ENCODE measurements at regions not wholly inside any gene's neighbourhood (a gene's known extent, or its start where the extent isn't known, plus 50 kb on each side); places are given as distances from the start of the nearest gene placed in this dataset.

DNA sequence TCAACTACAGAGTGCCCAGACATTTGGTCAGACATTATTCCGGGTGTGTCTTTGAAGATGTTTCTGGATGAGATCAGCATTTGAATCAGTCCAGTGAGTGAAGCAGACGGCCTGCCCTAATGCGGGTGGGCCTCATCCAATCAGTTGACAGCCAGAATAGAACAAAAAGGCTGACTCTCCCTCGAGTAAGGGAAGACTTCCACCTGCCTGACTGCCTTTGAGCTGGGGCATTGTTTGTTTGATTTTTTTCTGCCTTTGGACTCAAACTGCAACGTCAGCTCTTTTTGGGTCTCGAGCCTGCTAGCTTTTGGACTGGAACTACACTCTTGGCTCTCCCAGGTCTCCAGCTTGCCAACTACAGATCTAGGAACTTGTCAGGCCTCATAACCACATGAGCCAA lies 111.7 kb upstream of the AGAP1 start:
- no peak overlapping the region for H3K27ac Mint-ChIP-seq (ENCODE audit: unreplicated experiment)
- no peaks in the 10 kb centered on the region for H3K36me3 Mint-ChIP-seq (ENCODE audit: unreplicated experiment)
- no peak overlapping the region for H3K4me3 Mint-ChIP-seq (ENCODE audit: unreplicated experiment)
- H3K4me1 Mint-ChIP-seq (ENCODE audit: low read depth, unreplicated experiment), result peaks cover 4% of the 10 kb centered on the region
- no peaks in the 10 kb centered on the region for H3K9me3 Mint-ChIP-seq (ENCODE audit: unreplicated experiment)
- no peaks in the 10 kb centered on the region for H3K27me3 Mint-ChIP-seq (ENCODE audit: unreplicated experiment)
- TF ChIP-seq, protein P1, sequence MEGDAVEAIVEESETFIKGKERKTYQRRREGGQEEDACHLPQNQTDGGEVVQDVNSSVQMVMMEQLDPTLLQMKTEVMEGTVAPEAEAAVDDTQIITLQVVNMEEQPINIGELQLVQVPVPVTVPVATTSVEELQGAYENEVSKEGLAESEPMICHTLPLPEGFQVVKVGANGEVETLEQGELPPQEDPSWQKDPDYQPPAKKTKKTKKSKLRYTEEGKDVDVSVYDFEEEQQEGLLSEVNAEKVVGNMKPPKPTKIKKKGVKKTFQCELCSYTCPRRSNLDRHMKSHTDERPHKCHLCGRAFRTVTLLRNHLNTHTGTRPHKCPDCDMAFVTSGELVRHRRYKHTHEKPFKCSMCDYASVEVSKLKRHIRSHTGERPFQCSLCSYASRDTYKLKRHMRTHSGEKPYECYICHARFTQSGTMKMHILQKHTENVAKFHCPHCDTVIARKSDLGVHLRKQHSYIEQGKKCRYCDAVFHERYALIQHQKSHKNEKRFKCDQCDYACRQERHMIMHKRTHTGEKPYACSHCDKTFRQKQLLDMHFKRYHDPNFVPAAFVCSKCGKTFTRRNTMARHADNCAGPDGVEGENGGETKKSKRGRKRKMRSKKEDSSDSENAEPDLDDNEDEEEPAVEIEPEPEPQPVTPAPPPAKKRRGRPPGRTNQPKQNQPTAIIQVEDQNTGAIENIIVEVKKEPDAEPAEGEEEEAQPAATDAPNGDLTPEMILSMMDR (IDR thresholded peaks at IDR 0.05; ENCODE audit: partially characterized antibody, unreplicated experiment), result no peak
- DNase-seq, result no peak

DNA sequence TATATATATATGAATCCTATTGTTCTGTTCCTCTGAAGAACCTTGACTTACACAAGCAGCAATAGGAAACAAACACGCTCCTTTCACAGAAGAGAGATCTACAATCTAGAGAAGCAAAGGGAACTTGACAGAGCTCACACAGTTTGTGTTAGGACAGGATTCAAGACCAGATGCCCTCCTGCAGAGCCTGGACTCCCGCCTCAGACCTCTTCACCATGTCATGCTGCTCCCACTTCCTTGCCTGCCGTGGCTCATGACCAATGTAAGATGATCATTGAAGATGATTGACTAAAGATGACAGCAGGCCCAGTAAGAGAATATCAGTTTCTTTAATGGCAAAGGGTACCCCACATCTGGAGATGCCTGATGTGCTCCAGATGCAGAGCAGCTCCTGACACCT lies 111.2 kb upstream of the AGAP1 start:
- TF ChIP-seq, protein P1 (IDR thresholded peaks at IDR 0.05; ENCODE audit: partially characterized antibody, unreplicated experiment), result no peak
- H3K27ac Mint-ChIP-seq (ENCODE audit: unreplicated experiment), result no peak overlapping the region
- no peaks in the 10 kb centered on the region for H3K27me3 Mint-ChIP-seq (ENCODE audit: unreplicated experiment)
- DNase-seq, result no peak
- no peak overlapping the region for H3K4me3 Mint-ChIP-seq (ENCODE audit: unreplicated experiment)
- no peaks in the 10 kb centered on the region for H3K36me3 Mint-ChIP-seq (ENCODE audit: unreplicated experiment)
- H3K9me3 Mint-ChIP-seq (ENCODE audit: unreplicated experiment), result no peaks in the 10 kb centered on the region
- peaks cover 3% of the 10 kb centered on the region for H3K4me1 Mint-ChIP-seq (ENCODE audit: low read depth, unreplicated experiment)

DNA sequence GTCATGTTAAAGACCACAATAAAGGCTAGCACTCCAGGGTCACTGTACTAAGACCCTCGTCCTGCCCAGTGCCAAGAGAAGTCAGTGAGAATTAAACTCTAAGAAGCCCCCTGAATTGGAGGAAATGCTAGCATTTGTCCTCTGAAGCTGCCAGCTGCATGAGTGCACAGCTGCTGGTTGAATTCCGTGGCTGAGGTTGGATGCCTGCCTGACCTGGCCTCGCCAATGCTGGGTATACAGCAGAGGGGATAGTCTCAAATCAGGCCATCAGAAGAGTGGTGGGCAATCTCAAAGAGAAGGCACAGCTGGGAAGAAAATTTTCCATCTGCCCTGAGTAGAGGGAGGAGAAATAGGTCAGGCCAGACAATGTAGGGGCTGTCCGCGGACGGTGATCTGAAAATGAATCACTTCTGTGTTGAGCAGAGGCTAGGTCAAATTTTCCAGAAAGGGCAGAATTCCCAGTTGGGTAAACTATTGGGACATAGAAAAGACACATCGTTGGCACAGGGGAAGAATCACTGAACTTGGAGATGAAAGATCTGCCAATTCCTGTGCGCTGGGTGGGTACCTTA lies 110.5 kb upstream of the AGAP1 start:
- H3K27ac Mint-ChIP-seq (ENCODE audit: unreplicated experiment), result no peak overlapping the region

DNA sequence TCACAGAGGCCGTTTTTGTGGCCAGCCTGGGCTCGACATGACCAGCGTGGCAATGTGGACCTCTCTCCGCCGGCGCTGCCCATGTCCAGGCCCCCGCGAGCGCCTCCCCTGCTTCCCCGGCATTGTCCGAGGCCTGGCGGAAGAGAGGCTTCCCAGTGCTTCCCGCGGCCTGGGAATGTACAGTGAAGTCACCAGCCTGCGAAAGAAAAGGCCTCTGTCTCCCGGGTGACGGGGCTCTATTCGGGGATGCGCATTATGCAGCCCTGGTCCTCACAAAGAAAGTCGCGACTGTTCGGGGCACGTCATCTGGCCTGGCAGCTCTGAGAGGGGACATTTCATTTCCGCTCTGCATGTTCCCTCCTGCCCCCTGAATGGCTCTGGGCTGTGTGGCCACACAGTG lies 109.2 kb upstream of the AGAP1 start:
- Mint-ChIP-seq H3K4me1 (ENCODE audit: low read depth, unreplicated experiment) (peaks cover 3% of the 10 kb centered on the region), H3K4me3 (ENCODE audit: unreplicated experiment) (no peak overlapping the region), H3K9me3 (ENCODE audit: unreplicated experiment) (peaks cover 3% of the 10 kb centered on the region), H3K27ac (ENCODE audit: unreplicated experiment) (no peak overlapping the region), H3K27me3 (ENCODE audit: unreplicated experiment) (no peaks in the 10 kb centered on the region), H3K36me3 (ENCODE audit: unreplicated experiment) (no peaks in the 10 kb centered on the region)
- DNase-seq, result peak; percentile 24
- TF ChIP-seq, protein P1 (IDR thresholded peaks at IDR 0.05; ENCODE audit: partially characterized antibody, unreplicated experiment), result no peak

More for the DNA sequence above, 110.5 kb upstream of the AGAP1 start:
- no peaks in the 10 kb centered on the region for H3K27me3 Mint-ChIP-seq (ENCODE audit: unreplicated experiment)
- H3K36me3 Mint-ChIP-seq (ENCODE audit: unreplicated experiment), result no peaks in the 10 kb centered on the region
- H3K9me3 Mint-ChIP-seq (ENCODE audit: unreplicated experiment), result peaks cover 1% of the 10 kb centered on the region
- DNase-seq, result no peak
- TF ChIP-seq, protein P1 (IDR thresholded peaks at IDR 0.05; ENCODE audit: partially characterized antibody, unreplicated experiment), result no peak
- no peak overlapping the region for H3K4me3 Mint-ChIP-seq (ENCODE audit: unreplicated experiment)
- peaks cover 3% of the 10 kb centered on the region for H3K4me1 Mint-ChIP-seq (ENCODE audit: low read depth, unreplicated experiment)

DNA sequence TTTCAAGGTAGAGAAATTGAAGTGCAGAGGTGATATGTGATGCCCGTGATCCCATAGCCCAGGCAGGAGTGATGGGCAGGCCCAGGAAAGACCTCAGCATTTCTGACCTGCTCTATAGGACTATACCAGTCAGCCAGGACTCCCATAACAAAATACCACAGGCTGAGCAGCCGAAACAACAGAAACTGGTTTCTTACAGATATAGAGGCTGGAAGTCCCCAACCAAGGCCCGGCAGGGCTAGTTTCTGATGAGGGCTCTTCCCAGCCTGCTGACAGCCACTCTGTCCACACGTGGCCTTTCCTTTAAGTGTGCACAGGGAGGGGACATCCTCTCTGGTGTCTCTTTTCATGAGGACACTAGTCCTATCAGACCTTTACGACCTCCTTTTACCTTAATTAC lies 104.2 kb upstream of the AGAP1 start:
- DNase-seq, result no peak
- Mint-ChIP-seq H3K27ac (ENCODE audit: unreplicated experiment) (no peak overlapping the region), H3K4me3 (ENCODE audit: unreplicated experiment) (no peak overlapping the region), H3K27me3 (ENCODE audit: unreplicated experiment) (peaks cover 2% of the 10 kb centered on the region), H3K36me3 (ENCODE audit: unreplicated experiment) (peaks cover 4% of the 10 kb centered on the region), H3K9me3 (ENCODE audit: unreplicated experiment) (peaks cover 3% of the 10 kb centered on the region), H3K4me1 (ENCODE audit: low read depth, unreplicated experiment) (peaks cover 5% of the 10 kb centered on the region)
- TF ChIP-seq, protein P1 (IDR thresholded peaks at IDR 0.05; ENCODE audit: partially characterized antibody, unreplicated experiment), result no peak
